ENCODE measurements at regions not wholly inside any gene's neighbourhood (a gene's known extent, or its start where the extent isn't known, plus 50 kb on each side); places are given as distances from the start of the nearest gene placed in this dataset.

DNA sequence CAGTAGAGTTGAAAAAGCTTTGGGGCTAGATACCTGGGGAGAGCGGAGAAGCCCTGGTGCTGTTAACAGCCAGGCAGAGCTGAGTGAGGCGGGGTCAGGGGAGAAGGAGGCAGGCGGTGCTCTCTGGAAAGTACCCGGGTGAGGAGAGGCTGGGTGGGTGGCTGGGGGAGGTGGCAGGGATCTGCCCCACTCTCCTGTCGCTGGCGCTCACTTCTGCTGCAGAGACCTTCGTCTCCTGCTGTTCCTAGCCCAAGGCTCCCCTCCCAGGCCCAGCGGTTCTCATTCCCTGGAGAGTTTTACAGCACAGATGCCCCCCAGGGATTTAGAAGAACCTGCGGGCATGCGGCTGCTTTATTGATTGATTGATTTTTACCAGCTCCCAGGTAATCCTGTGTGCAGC, 302.8 kb downstream of the IRF8 start:
- ChIA-PET RAD21 (ENCODE audit: low non-redundant PET in 1 of 2, low total read pairs in 2 of 2, uncharacterized antibody in 2 of 2, unreplicated experiment in 2 of 2) (no interaction called here), POLR2A (no interaction called here), CTCF (no interaction called here)
- no peak for ATAC-seq
- Histone ChIP-seq H3K4me3 (replicated peaks in 1 of 2; ENCODE audit: low read depth in 1 of 2, low read length in 2 of 2) (no peak overlapping the region), H3K36me3 (ENCODE audit: control insufficient read depth in 1 of 2, insufficient read depth in 2 of 2, low read length in 2 of 2) (no peaks in the 10 kb centered on the region), H3K9me2 (ENCODE audit: insufficient read depth) (no peaks in the 10 kb centered on the region), H3K4me2 (ENCODE audit: low read length) (no peak overlapping the region), H3K27me3 (ENCODE audit: insufficient read depth, low read length) (peaks cover 56% of the 10 kb centered on the region), H3K9ac (ENCODE audit: low read length) (no peak overlapping the region), H4K20me1 (ENCODE audit: insufficient read depth) (no peaks in the 10 kb centered on the region), H3K27ac (ENCODE audit: low read depth, low read length) (no peak overlapping the region), H3K9me3 (ENCODE audit: control insufficient read depth in 1 of 2, insufficient read depth in 1 of 2, low read depth in 1 of 2, low read length in 2 of 2) (no peaks in the 10 kb centered on the region), H3K79me2 (ENCODE audit: insufficient read depth, low read length) (no peaks in the 10 kb centered on the region), H2AFZ (ENCODE audit: low read depth, low read length, poor library complexity, severe bottlenecking) (no peak overlapping the region), H3K4me1 (ENCODE audit: control insufficient read depth in 1 of 2, insufficient read depth in 2 of 2, low read length in 2 of 2) (no peaks in the 10 kb centered on the region)
- TF ChIP-seq, protein P1, sequence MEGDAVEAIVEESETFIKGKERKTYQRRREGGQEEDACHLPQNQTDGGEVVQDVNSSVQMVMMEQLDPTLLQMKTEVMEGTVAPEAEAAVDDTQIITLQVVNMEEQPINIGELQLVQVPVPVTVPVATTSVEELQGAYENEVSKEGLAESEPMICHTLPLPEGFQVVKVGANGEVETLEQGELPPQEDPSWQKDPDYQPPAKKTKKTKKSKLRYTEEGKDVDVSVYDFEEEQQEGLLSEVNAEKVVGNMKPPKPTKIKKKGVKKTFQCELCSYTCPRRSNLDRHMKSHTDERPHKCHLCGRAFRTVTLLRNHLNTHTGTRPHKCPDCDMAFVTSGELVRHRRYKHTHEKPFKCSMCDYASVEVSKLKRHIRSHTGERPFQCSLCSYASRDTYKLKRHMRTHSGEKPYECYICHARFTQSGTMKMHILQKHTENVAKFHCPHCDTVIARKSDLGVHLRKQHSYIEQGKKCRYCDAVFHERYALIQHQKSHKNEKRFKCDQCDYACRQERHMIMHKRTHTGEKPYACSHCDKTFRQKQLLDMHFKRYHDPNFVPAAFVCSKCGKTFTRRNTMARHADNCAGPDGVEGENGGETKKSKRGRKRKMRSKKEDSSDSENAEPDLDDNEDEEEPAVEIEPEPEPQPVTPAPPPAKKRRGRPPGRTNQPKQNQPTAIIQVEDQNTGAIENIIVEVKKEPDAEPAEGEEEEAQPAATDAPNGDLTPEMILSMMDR (IDR thresholded peaks at IDR 0.05 in 2 of 3, conservative IDR thresholded peaks at IDR 0.05 in 1 of 3; ENCODE audit: borderline replicate concordance in 1 of 3, insufficient read depth in 1 of 3, low read depth in 2 of 3, low read length in 2 of 3): no peak
- TF ChIP-seq ZFX (IDR thresholded peaks at IDR 0.05): no peak
- no peak for TF ChIP-seq JUND (IDR thresholded peaks at IDR 0.05)
- TF ChIP-seq, protein P2, sequence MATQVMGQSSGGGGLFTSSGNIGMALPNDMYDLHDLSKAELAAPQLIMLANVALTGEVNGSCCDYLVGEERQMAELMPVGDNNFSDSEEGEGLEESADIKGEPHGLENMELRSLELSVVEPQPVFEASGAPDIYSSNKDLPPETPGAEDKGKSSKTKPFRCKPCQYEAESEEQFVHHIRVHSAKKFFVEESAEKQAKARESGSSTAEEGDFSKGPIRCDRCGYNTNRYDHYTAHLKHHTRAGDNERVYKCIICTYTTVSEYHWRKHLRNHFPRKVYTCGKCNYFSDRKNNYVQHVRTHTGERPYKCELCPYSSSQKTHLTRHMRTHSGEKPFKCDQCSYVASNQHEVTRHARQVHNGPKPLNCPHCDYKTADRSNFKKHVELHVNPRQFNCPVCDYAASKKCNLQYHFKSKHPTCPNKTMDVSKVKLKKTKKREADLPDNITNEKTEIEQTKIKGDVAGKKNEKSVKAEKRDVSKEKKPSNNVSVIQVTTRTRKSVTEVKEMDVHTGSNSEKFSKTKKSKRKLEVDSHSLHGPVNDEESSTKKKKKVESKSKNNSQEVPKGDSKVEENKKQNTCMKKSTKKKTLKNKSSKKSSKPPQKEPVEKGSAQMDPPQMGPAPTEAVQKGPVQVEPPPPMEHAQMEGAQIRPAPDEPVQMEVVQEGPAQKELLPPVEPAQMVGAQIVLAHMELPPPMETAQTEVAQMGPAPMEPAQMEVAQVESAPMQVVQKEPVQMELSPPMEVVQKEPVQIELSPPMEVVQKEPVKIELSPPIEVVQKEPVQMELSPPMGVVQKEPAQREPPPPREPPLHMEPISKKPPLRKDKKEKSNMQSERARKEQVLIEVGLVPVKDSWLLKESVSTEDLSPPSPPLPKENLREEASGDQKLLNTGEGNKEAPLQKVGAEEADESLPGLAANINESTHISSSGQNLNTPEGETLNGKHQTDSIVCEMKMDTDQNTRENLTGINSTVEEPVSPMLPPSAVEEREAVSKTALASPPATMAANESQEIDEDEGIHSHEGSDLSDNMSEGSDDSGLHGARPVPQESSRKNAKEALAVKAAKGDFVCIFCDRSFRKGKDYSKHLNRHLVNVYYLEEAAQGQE (IDR thresholded peaks at IDR 0.05; ENCODE audit: low read depth): no peak
- no peak for TF ChIP-seq ZNF274 (IDR thresholded peaks at IDR 0.05; ENCODE audit: low read depth, low read length)
- TF ChIP-seq FOSL1 (IDR thresholded peaks at IDR 0.05; ENCODE audit: low read depth): no peak
- TF ChIP-seq EZH2phosphoT487 (IDR thresholded peaks at IDR 0.05; ENCODE audit: borderline replicate concordance): no peak
- TF ChIP-seq ELF1 (IDR thresholded peaks at IDR 0.05; ENCODE audit: borderline replicate concordance, low read depth): no peak
- no peak for TF ChIP-seq POLR2AphosphoS5 (IDR thresholded peaks at IDR 0.05; ENCODE audit: low read depth, low read length)
- TF ChIP-seq CBX3 (IDR thresholded peaks at IDR 0.05; ENCODE audit: low read depth): no peak
- TF ChIP-seq ATF3 (IDR thresholded peaks at IDR 0.05): no peak
- TF ChIP-seq RAD21 (IDR thresholded peaks at IDR 0.05; ENCODE audit: low read depth): no peak
- no peak for TF ChIP-seq POLR2A (IDR thresholded peaks at IDR 0.05; ENCODE audit: borderline replicate concordance, extremely low read depth, insufficient read depth, insufficient read length)
- TF ChIP-seq, protein P3, sequence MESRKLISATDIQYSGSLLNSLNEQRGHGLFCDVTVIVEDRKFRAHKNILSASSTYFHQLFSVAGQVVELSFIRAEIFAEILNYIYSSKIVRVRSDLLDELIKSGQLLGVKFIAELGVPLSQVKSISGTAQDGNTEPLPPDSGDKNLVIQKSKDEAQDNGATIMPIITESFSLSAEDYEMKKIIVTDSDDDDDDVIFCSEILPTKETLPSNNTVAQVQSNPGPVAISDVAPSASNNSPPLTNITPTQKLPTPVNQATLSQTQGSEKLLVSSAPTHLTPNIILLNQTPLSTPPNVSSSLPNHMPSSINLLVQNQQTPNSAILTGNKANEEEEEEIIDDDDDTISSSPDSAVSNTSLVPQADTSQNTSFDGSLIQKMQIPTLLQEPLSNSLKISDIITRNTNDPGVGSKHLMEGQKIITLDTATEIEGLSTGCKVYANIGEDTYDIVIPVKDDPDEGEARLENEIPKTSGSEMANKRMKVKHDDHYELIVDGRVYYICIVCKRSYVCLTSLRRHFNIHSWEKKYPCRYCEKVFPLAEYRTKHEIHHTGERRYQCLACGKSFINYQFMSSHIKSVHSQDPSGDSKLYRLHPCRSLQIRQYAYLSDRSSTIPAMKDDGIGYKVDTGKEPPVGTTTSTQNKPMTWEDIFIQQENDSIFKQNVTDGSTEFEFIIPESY (IDR thresholded peaks at IDR 0.05; ENCODE audit: extremely low read depth, insufficient replicate concordance, low read length): no peak
- no peak for TF ChIP-seq SIN3A (IDR thresholded peaks at IDR 0.05; ENCODE audit: low read depth)
- no peak for TF ChIP-seq EZH2 (IDR thresholded peaks at IDR 0.05)
- TF ChIP-seq CEBPB (IDR thresholded peaks at IDR 0.05; ENCODE audit: low read depth): no peak
- no peak for TF ChIP-seq SP1 (IDR thresholded peaks at IDR 0.05; ENCODE audit: low read depth)
- TF ChIP-seq YY1 (IDR thresholded peaks at IDR 0.05; ENCODE audit: extremely low read depth, insufficient replicate concordance, low read depth, low read length): no peak
- no peak for TF ChIP-seq MAX (IDR thresholded peaks at IDR 0.05)
- intact Hi-C loops (cut with micrococcal nuclease): loop anchor here (10.0 kb wide), 1 partner anchor 57 kb away; no protein-coding TSS in a partner anchor
- BruUV-seq (replicated peaks): no TSS peak
- no peak for DNase-seq (ENCODE audit: low read depth, low spot score)
